HG02763 (cell line): ENCODE measurements at regions not wholly inside any gene's neighbourhood (a gene's known extent, or its start where the extent isn't known, plus 50 kb on each side); places are given as distances from the start of the nearest gene placed in this dataset.

ENCODE experiments used
- ATAC-seq: cut with Tn5 transposase; IDR thresholded peaks from one replicate; pipeline ENCODE4 v1.9.1; 2021; ENCODE audit warnings: mild to moderate bottlenecking, moderate library complexity; ENCODE audit not compliant: unreplicated experiment

DNA sequence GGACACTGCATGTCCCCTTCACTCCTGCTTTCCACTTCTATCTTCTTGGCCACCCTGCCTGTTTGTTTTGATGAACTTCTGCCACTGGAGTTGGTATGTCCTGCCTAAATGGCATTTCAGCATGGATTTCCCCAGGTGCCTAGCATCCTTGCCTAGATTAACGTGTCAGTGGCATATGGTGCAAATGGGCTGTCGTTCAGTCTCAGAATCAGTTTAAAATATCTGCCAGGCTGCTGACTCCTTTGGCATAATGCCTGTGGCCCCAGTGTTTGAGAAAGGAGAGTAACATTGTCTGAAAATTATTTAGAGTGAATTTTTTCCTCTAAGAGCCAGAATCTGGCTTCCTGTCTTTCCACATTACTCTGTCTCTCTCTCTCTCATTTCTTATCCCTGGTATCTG, 64.9 kb upstream of the BARHL2 start:
- ATAC-seq: no peak

DNA sequence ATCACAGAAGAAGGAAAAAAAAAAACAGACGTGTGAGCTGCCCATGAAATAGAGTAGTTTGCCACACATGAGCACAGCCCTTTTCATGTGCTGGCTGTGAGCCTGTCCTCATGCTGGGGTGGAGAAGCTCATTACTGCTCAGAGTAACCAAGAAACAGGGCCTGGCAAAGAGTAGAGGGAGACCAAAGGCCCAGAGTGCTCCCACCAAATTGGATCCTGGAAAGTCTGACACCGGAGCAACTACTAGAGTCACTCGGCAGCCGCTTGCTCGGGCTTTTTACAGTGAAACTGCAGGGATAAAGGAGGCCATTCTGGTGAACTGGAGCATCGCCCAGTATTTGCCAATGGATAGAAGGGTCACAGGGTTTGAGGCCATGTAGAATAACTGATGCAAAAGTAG, 64.4 kb upstream of the BARHL2 start:
- ATAC-seq: no peak

DNA sequence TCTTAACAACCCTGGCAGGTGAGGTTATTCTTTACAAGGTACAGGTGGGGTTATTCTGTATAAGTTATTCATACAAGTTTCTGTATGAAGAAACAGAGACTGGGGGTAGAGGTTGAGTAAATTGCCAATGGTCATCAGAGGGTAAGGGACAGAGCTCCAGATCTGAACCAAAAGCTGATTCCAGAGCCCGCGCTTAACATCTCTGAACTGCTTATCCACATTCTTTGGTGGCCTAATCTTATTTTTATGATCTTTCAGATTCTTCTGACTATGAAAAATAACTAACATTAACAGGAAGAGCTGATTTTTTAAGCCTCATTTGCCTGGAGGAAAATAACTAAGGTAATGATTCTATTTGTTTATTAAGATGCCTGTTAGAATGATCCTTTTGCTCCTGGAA, 63.9 kb upstream of the BARHL2 start:
- ATAC-seq: no peak

DNA sequence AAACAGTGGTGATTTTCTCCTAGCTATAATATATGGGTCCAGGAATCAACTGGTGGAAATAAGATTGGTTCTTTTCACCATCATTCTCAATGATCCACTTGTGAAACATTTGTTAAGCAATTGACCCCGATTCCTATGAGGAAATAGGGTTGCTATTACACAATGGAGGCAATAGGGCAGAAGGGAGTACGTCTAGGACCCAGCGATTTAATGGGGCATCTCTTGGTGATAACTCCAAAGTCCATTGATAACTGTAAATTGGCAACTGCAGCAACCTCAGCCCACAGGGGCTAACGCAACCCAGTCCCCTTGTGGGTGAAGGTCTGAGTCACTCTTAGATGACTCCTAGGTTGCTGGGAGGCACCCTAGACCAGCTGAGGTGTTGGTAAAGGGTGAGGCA, 62.5 kb upstream of the BARHL2 start:
- ATAC-seq: no peak

DNA sequence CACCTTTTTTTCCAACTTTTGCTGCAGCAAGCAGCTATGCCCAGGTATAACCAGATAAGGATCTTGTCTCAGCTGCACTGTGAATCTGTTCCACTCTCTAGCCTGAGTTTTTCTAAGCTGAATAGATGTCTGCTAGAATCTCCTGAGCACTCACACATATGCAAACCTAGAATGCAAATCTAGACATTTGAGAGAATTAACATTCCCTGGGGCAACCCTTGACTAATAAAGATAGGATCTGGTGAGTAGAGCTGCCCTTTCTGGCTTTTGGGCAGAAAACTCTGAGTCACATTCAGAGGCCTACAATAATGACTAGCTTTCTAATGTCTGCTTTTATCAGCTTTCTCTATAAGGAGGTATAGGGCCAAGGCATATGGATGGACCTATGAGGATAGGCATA, 61.4 kb upstream of the BARHL2 start:
- no peak for ATAC-seq

DNA sequence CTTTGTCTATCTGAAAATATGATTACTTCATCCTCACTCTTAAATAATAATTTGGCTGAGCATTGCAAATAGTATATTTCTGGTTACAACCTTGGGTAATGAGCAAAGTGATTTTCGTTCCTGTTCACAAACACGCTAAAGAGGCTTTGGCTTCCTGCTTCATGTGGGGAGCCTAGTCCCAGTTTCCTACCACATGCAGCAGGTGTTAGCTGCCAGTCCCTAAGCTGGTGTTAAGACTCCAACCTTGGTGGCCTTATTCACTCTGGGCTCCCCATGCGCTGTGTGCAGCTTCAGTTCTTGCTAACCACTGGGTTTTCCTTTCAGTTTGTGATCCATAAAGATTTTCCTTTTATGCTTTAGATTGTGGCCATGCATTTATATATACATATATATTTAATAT, 56.7 kb upstream of the BARHL2 start:
- no peak for ATAC-seq

DNA sequence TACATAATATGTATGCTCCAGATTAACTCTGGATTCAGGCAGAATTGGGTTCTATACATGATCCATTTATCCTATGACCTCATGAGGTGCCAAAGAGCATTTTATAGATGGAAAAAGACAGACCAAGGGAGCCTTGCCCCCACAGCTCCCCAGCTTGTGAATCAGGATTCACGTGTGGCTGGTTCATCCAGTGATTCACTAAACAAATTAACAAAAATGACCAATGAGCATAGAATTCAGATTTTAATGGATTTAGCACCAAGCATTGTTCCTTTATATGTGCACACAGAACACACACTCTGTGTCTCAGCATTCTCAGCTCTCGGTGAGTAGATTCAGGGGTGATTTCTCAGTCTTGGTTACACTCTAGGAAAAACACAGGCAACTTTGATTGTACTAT, 51.7 kb upstream of the BARHL2 start:
- no peak for ATAC-seq

DNA sequence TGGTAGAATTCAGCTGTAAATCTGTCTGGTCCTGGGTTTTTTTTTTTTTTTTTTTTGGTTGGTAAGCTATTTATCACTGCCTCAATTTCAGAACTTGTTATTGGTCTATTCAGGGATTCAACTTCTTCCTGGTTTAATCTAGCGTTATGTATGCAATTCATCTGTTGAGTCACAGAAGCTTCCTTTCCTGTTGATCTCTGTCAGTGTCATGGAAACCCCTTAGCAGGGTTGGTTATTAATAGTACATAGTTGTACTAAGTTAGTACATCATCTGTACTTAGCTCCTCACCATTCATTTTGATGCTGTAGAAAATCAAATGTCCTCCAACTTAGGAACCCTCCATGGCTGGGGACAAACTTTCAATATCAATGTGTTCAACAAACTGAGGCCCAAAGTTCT, 51.0 kb upstream of the BARHL2 start:
- no peak for ATAC-seq
